Ishikawa (cell line): ENCODE measurements at regions not wholly inside any gene's neighbourhood (a gene's known extent, or its start where the extent isn't known, plus 50 kb on each side); places are given as distances from the start of the nearest gene placed in this dataset.

Source experiments
- CEBPB ChIP-seq: IDR thresholded peaks from 2 replicates; pipeline ENCODE4 v1.6.1; 2012
- CREB1 ChIP-seq: IDR thresholded peaks from 2 replicates; pipeline ENCODE4 v1.6.1; 2012; ENCODE audit warnings: low read depth
- EGR1 ChIP-seq: IDR thresholded peaks from 2 replicates; pipeline ENCODE4 v1.6.1; 2012
- EP300 ChIP-seq: IDR thresholded peaks from 2 replicates; pipeline ENCODE4 v1.6.1; 2012; ENCODE audit warnings: borderline replicate concordance
- FOXM1 ChIP-seq: IDR thresholded peaks from 2 replicates; pipeline ENCODE4 v1.6.1; 2012; ENCODE audit warnings: low read depth, borderline replicate concordance
- NFIC ChIP-seq: IDR thresholded peaks from 2 replicates; pipeline ENCODE4 v1.6.1; 2012
- RAD21 ChIP-seq: IDR thresholded peaks from 2 replicates; pipeline ENCODE4 v1.6.1; 2012; ENCODE audit warnings: low read depth
- TAF1 ChIP-seq: IDR thresholded peaks from 2 replicates; pipeline ENCODE4 v1.6.1; 2012; ENCODE audit warnings: low read depth, mild to moderate bottlenecking
- TCF12 ChIP-seq: IDR thresholded peaks from 2 replicates; pipeline ENCODE4 v1.6.1; 2012; ENCODE audit warnings: low read depth
- TEAD4 ChIP-seq: IDR thresholded peaks from 2 replicates; pipeline ENCODE4 v1.6.1; 2012
- YY1 ChIP-seq: IDR thresholded peaks from 2 replicates; pipeline ENCODE4 v1.6.1; 2012; ENCODE audit warnings: low read depth
- ZBTB7A ChIP-seq: IDR thresholded peaks from 2 replicates; pipeline ENCODE4 v1.6.1; 2012; ENCODE audit warnings: low read depth
- TF ChIP-seq, protein P1 (sequence below): IDR thresholded peaks from 2 replicates; pipeline ENCODE4 v1.6.1; 2012
- TF ChIP-seq, protein P2 (sequence below): IDR thresholded peaks from 2 replicates; pipeline ENCODE4 v1.6.1; 2012; ENCODE audit warnings: low read depth, mild to moderate bottlenecking
- TF ChIP-seq, protein P3 (sequence below): IDR thresholded peaks from 2 replicates; pipeline ENCODE4 v1.6.1; 2012

DNA sequence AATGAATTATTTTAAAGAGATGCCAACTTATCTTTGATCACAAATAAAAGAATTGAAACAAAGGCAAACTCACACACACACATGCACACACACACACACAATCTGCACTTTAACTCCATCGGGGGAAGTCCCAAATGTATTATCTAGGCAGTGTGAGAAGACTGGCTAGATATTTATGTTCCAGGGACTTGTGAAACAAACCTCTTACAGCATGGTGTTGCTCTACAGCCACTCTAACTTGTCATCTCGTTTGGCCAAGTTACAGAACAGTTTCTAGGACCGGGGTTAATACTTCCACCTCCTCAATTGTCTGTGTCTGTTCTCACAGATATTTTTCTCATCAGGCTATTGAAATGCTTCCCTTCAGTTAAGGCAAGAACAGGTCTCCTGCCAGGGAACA, 855.0 kb downstream of the EPHA7 start:
- no peak for TF ChIP-seq NFIC
- TF ChIP-seq, protein P1, sequence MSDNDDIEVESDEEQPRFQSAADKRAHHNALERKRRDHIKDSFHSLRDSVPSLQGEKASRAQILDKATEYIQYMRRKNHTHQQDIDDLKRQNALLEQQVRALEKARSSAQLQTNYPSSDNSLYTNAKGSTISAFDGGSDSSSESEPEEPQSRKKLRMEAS: no peak

DNA sequence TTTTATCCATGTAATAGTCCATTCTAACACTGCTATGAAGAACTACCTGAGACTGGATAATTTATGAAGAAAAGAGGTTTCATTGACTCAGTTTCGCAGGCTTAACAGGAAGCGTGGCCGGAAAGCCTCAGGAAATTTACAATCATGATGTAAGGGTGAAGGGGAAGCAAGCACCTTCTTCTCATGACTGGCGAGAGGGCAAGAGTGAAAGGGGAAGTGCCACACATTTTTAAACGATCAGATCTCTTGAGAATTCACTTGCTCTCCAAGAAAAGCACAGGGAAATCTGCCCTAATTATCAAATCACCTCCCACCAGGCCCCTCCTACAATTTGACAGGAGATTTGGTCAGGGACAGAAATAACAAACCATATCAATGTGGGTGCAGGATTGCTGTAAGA, 859.7 kb downstream of the EPHA7 start:
- no peak for TF ChIP-seq TEAD4
- TF ChIP-seq EGR1: no peak
- TF ChIP-seq, protein P2, sequence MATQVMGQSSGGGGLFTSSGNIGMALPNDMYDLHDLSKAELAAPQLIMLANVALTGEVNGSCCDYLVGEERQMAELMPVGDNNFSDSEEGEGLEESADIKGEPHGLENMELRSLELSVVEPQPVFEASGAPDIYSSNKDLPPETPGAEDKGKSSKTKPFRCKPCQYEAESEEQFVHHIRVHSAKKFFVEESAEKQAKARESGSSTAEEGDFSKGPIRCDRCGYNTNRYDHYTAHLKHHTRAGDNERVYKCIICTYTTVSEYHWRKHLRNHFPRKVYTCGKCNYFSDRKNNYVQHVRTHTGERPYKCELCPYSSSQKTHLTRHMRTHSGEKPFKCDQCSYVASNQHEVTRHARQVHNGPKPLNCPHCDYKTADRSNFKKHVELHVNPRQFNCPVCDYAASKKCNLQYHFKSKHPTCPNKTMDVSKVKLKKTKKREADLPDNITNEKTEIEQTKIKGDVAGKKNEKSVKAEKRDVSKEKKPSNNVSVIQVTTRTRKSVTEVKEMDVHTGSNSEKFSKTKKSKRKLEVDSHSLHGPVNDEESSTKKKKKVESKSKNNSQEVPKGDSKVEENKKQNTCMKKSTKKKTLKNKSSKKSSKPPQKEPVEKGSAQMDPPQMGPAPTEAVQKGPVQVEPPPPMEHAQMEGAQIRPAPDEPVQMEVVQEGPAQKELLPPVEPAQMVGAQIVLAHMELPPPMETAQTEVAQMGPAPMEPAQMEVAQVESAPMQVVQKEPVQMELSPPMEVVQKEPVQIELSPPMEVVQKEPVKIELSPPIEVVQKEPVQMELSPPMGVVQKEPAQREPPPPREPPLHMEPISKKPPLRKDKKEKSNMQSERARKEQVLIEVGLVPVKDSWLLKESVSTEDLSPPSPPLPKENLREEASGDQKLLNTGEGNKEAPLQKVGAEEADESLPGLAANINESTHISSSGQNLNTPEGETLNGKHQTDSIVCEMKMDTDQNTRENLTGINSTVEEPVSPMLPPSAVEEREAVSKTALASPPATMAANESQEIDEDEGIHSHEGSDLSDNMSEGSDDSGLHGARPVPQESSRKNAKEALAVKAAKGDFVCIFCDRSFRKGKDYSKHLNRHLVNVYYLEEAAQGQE: no peak
- TF ChIP-seq TCF12: no peak
- no peak for TF ChIP-seq TAF1
- no peak for TF ChIP-seq ZBTB7A
- no peak for TF ChIP-seq CEBPB
- TF ChIP-seq NFIC: no peak
- TF ChIP-seq EP300: no peak
- TF ChIP-seq FOXM1: no peak
- no peak for TF ChIP-seq YY1
- TF ChIP-seq, protein P3, sequence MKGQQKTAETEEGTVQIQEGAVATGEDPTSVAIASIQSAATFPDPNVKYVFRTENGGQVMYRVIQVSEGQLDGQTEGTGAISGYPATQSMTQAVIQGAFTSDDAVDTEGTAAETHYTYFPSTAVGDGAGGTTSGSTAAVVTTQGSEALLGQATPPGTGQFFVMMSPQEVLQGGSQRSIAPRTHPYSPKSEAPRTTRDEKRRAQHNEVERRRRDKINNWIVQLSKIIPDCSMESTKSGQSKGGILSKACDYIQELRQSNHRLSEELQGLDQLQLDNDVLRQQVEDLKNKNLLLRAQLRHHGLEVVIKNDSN: no peak

DNA sequence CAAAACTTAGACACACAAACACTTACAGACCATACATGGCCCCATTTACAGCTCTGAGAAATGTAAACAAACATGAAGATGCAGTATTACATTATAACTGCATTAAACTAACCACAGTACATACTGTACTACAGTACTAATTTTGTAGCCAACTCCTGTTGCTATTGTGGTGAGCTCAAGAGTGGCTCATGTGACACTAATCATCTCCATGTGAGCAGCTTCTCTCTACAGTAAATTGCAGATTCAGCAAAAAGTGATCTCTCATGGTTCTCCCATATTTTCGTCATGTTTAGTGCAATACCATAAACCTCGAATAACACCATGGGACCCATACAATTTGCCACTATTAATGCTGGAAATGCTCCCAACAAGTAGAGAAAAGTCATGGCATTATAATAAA, 860.4 kb downstream of the EPHA7 start:
- TF ChIP-seq TCF12 (no peak), EP300 (no peak)
- TF ChIP-seq, protein P3: no peak

DNA sequence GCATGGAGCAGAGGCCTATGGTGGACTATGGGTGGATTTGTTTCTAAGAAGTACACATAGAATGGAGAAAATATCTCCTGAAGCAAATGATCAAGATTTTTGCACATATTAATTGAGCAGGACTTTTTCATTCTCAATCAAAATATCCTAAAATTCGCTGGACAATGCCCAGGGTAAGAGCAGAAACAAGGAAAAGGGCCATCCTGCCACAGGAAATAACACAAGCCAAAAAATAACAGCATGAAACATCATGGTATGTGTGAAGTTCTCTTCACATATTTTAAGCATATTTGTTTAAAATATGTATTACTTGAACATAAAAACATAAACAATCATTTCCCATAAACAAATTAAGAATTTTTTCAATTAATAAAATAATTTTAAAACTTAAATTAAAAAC, 868.9 kb downstream of the EPHA7 start:
- TF ChIP-seq EP300: no peak
- no peak for TF ChIP-seq CEBPB
- no peak for TF ChIP-seq FOXM1
- TF ChIP-seq RAD21: no peak
- no peak for TF ChIP-seq NFIC
- TF ChIP-seq TEAD4: no peak

DNA sequence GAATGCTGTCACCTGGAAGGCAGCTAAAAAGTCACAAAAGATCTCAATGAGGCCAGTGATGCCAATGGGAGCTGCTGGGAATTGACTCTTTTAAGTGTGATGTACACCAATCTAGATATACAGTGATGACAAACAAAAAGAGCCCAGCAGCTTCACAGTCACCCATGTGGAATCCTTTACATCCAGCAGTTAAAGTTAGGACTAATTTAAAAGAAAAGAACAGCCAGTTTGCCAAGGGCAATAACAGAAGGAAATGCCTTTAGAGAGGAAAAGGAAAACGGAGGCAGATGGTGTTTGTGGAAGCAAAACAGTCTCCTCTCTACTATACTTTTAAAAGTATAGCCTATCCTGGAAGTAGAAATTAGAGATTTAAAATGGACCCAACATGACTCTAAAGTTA, 873.5 kb downstream of the EPHA7 start:
- TF ChIP-seq EP300 (no peak), RAD21 (no peak), YY1 (no peak), FOXM1 (no peak), ZBTB7A (no peak), EGR1 (no peak), TAF1 (no peak), TCF12 (no peak), CREB1 (no peak), CEBPB (no peak), TEAD4 (no peak)
- TF ChIP-seq, protein P1: no peak
- TF ChIP-seq, protein P2: no peak
- TF ChIP-seq, protein P3: no peak

DNA sequence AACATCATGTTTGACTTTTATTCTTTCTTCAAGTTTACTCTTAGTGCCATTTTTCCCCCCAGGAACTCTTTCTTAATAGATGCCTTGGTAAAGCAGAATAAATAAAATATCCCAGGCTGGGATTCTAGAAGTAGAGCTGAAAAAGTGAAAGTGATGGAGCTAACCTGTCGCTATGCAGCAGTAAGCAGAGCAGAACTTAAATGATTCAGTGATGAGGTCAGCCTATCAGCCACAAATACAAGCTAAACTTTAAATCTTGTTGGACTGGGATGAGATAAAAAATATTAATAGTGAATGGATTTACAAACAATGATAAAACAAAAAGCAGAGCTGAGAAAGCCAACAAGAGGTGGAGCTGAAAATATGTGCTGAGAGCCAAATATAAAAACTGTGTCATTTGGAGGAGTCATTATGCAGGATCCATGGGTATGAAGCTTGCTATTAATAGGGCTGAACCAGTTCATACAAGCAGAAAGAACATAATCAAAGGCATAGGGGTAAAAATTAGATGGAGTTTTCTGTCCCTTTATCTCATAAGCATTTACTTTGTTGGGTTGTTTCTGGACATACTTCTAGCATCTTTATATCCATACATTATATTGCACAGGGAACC, 877.8 kb downstream of the EPHA7 start:
- TF ChIP-seq, protein P2: no peak
- TF ChIP-seq RAD21 (no peak), EGR1 (no peak), CEBPB (no peak), CREB1 (no peak), NFIC (no peak), TAF1 (no peak), FOXM1 (no peak), TEAD4 (no peak)
- TF ChIP-seq, protein P1: no peak
